ENCODE measurements at regions not wholly inside any gene's neighbourhood (a gene's known extent, or its start where the extent isn't known, plus 50 kb on each side); places are given as distances from the start of the nearest gene placed in this dataset.

DNA sequence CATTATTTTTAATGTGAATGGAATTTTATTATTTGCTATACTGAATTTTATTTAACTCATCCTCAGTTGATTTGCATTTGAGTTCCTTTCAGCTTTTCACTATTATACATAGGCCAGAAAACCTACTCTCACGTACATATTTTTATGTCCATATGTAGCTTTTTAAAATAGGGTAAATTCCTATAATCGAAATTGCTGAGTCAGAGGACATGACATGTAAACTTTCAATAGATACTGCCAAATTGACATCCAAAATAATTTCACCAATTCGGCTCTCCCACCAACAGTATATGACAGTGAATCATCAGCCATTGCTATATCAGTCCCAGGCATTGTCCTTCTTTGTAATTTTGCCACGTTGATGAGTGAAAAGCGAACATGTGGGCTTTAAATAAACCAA is 222.5 kb downstream of the SQOR start:
- Histone ChIP-seq H3K9me3 (ENCODE audit: control insufficient read depth, low read length) (no peaks in the 10 kb centered on the region), H3K4me1 (ENCODE audit: control insufficient read depth, insufficient read depth, low read length) (no peaks in the 10 kb centered on the region), H3K9ac (ENCODE audit: extremely low read depth, low read length, poor library complexity, severe bottlenecking) (no peak overlapping the region), H3K4me3 (ENCODE audit: low read length) (no peak overlapping the region), H3K27ac (ENCODE audit: low read depth, low read length) (no peak overlapping the region), H3K36me3 (ENCODE audit: control insufficient read depth, insufficient read depth, low read length) (no peaks in the 10 kb centered on the region), H3K27me3 (ENCODE audit: control insufficient read depth, insufficient read depth, low read length, poor library complexity, severe bottlenecking) (no peaks in the 10 kb centered on the region)
- Mint-ChIP-seq H3K27me3 (ENCODE audit: insufficient read depth) (no peaks in the 10 kb centered on the region), H3K27ac (no peak overlapping the region), H3K9me3 (no peaks in the 10 kb centered on the region), H3K4me1 (peaks cover 4% of the 10 kb centered on the region), H3K36me3 (ENCODE audit: low read depth) (no peaks in the 10 kb centered on the region), H3K4me3 (no peak overlapping the region)
- 89 to 93% methylated on average over 2 to 5 of the region's 5 CpGs for WGBS, 2 experiments (ENCODE audit: insufficient coverage in 1 of 2, insufficient read length in 1 of 2)
- DNase-seq = no peak
- TF ChIP-seq, protein P1, sequence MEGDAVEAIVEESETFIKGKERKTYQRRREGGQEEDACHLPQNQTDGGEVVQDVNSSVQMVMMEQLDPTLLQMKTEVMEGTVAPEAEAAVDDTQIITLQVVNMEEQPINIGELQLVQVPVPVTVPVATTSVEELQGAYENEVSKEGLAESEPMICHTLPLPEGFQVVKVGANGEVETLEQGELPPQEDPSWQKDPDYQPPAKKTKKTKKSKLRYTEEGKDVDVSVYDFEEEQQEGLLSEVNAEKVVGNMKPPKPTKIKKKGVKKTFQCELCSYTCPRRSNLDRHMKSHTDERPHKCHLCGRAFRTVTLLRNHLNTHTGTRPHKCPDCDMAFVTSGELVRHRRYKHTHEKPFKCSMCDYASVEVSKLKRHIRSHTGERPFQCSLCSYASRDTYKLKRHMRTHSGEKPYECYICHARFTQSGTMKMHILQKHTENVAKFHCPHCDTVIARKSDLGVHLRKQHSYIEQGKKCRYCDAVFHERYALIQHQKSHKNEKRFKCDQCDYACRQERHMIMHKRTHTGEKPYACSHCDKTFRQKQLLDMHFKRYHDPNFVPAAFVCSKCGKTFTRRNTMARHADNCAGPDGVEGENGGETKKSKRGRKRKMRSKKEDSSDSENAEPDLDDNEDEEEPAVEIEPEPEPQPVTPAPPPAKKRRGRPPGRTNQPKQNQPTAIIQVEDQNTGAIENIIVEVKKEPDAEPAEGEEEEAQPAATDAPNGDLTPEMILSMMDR (conservative IDR thresholded peaks at IDR 0.05) = no peak

DNA sequence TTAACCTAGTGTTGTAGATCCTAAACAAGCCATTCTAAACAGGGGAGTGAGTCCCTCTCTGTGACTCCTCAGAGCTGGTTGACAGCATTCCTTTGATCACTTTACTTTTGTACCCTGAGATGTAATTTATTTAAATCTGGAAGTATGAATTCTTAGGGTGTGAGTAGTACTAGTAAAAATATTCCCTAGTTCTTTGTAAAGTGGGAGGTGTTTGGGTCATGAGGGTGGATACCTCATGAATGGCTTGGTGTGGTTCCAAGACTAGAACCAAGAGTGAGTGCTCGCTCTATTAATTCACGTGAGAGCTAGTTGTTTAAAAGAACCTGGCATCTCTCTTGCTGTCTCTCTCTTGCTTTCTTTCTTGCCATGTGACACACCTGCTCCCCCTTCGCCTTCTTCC is 223.7 kb downstream of the SQOR start:
- Histone ChIP-seq H3K27ac (ENCODE audit: low read depth, low read length) (no peak overlapping the region), H3K9me3 (ENCODE audit: control insufficient read depth, low read length) (no peaks in the 10 kb centered on the region), H3K4me3 (ENCODE audit: low read length) (no peak overlapping the region), H3K36me3 (ENCODE audit: control insufficient read depth, insufficient read depth, low read length) (no peaks in the 10 kb centered on the region), H3K27me3 (ENCODE audit: control insufficient read depth, insufficient read depth, low read length, poor library complexity, severe bottlenecking) (no peaks in the 10 kb centered on the region), H3K4me1 (ENCODE audit: control insufficient read depth, insufficient read depth, low read length) (no peaks in the 10 kb centered on the region), H3K9ac (ENCODE audit: extremely low read depth, low read length, poor library complexity, severe bottlenecking) (no peak overlapping the region)
- TF ChIP-seq, protein P1 (conservative IDR thresholded peaks at IDR 0.05) = no peak
- WGBS, 2 experiments (ENCODE audit: insufficient coverage in 1 of 2, insufficient read length in 1 of 2) = 93 to 100% methylated on average over 2 to 3 of the region's 3 CpGs
- Mint-ChIP-seq H3K27ac (no peak overlapping the region), H3K9me3 (no peaks in the 10 kb centered on the region), H3K4me1 (peaks cover 4% of the 10 kb centered on the region), H3K4me3 (no peak overlapping the region), H3K36me3 (ENCODE audit: low read depth) (no peaks in the 10 kb centered on the region), H3K27me3 (ENCODE audit: insufficient read depth) (no peaks in the 10 kb centered on the region)
- DNase-seq = no peak

DNA sequence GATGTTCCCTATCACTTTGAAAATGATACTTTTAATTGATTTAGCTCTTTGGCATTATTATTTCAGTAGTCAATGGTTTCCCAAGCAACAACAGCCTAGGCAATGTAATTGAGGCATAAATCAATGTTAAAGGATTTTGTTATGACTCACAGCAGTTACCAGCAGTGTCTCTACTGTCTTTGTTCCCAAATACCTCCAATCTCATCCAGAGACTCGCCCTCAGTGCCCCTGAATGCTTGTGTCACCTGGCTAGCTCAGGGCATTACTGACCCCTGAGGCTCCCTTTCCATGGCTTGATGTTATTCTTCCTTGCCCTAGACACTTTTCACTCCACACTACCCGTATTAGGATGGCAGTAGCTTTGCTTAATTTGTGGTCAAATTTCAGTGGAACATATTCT is 227.2 kb downstream of the SQOR start:
- no peaks in the 10 kb centered on the region for H3K4me1 ChIP-seq (ENCODE audit: control insufficient read depth, insufficient read depth, low read length)
- H3K27me3 ChIP-seq (ENCODE audit: control insufficient read depth, insufficient read depth, low read length, poor library complexity, severe bottlenecking) = no peaks in the 10 kb centered on the region
- WGBS, 2 experiments (ENCODE audit: insufficient coverage in 1 of 2, insufficient read length in 1 of 2) = 50 to 91% methylated on average over 1 to 2 of the region's 2 CpGs
- no peaks in the 10 kb centered on the region for H3K36me3 ChIP-seq (ENCODE audit: control insufficient read depth, insufficient read depth, low read length)
- no peaks in the 10 kb centered on the region for H3K4me1 Mint-ChIP-seq
- no peak for DNase-seq
- no peak overlapping the region for H3K27ac Mint-ChIP-seq
- no peaks in the 10 kb centered on the region for H3K9me3 ChIP-seq (ENCODE audit: control insufficient read depth, low read length)
- no peak overlapping the region for H3K27ac ChIP-seq (ENCODE audit: low read depth, low read length)
- no peak overlapping the region for H3K4me3 ChIP-seq (ENCODE audit: low read length)
- TF ChIP-seq, protein P1 (conservative IDR thresholded peaks at IDR 0.05) = no peak
- H3K36me3 Mint-ChIP-seq (ENCODE audit: low read depth) = no peaks in the 10 kb centered on the region
- no peak overlapping the region for H3K4me3 Mint-ChIP-seq
- no peaks in the 10 kb centered on the region for H3K27me3 Mint-ChIP-seq (ENCODE audit: insufficient read depth)
- no peak overlapping the region for H3K9ac ChIP-seq (ENCODE audit: extremely low read depth, low read length, poor library complexity, severe bottlenecking)
- no peaks in the 10 kb centered on the region for H3K9me3 Mint-ChIP-seq
